Keratinocyte (primary cell): ENCODE measurements at regions not wholly inside any gene's neighbourhood (a gene's known extent, or its start where the extent isn't known, plus 50 kb on each side); places are given as distances from the start of the nearest gene placed in this dataset.
"Not testable (repeated sequence)": the region's sequence is repeated elsewhere in the genome, so short reads cannot be mapped to it uniquely, and the experiment has no call there.

Experiments
- DNase-seq: peaks from one replicate; pipeline ENCODE4 v3.0.0-alpha.2; 2011; ENCODE audit warnings: low read depth, missing footprints, low spot score
- FAIRE-seq: peaks from 2 replicates; lab custom pipeline; 2011; peaks lifted over from hg19 to GRCh38; lab: Jason Lieb, UNC
- H2AFZ ChIP-seq: 2 replicates; pipeline ENCODE4 v1.6.0; 2012; ENCODE audit warnings: low read length, control low read depth, inconsistent platforms; ENCODE audit not compliant: control insufficient read depth
- H3K27ac ChIP-seq: 2 replicates; pipeline ENCODE4 v1.5.1; 2011; ENCODE audit warnings: low read length; ENCODE audit not compliant: control insufficient read depth, insufficient read depth
- H3K27me3 ChIP-seq: 3 replicates; pipeline ENCODE4 v1.6.0; 2011; ENCODE audit warnings: low read length; ENCODE audit not compliant: control insufficient read depth, insufficient read depth; ENCODE audit errors: extremely low read depth
- H3K36me3 ChIP-seq, 2 experiments: 2 replicates in 1 of 2; 3 replicates in 1 of 2; pipeline ENCODE4 v1.5.1; 2011; ENCODE audit warnings: low read length in 2 of 2, mild to moderate bottlenecking in 1 of 2; ENCODE audit not compliant: control insufficient read depth in 2 of 2, insufficient read depth in 2 of 2; ENCODE audit errors: extremely low read depth in 1 of 2
- H3K4me1 ChIP-seq: 3 replicates; pipeline ENCODE4 v1.5.1; 2011; ENCODE audit warnings: low read length; ENCODE audit not compliant: control insufficient read depth, insufficient read depth; ENCODE audit errors: extremely low read depth
- H3K4me2 ChIP-seq: 3 replicates; pipeline ENCODE4 v1.6.0; 2011; ENCODE audit warnings: low read depth, low read length; ENCODE audit not compliant: control insufficient read depth, insufficient read depth; ENCODE audit errors: extremely low read depth
- H3K4me3 ChIP-seq, 3 experiments: fragments of 200-600 bp in 1 of 3; sonication (generic) in 1 of 3; 2 replicates in 2 of 3; 3 replicates in 1 of 3; pipeline ENCODE4 v1.5.1; 2011 to 2016; ENCODE audit warnings: low read length in 3 of 3, mild to moderate bottlenecking in 3 of 3, control low read depth in 2 of 3, inconsistent platforms in 1 of 3, low read depth in 1 of 3, mixed read lengths in 1 of 3, mixed run types in 1 of 3, moderate library complexity in 1 of 3; ENCODE audit not compliant: control insufficient read depth in 2 of 3, insufficient read depth in 2 of 3; ENCODE audit errors: extremely low read depth in 1 of 3
- H3K79me2 ChIP-seq: 2 replicates; pipeline ENCODE4 v1.6.0; 2012; ENCODE audit warnings: low read length; ENCODE audit not compliant: control insufficient read depth, insufficient read depth
- H3K9ac ChIP-seq: 3 replicates; pipeline ENCODE4 v1.6.0; 2011; ENCODE audit warnings: low read length; ENCODE audit not compliant: control insufficient read depth, insufficient read depth; ENCODE audit errors: extremely low read depth
- H3K9me1 ChIP-seq: 3 replicates; pipeline ENCODE4 v1.6.0; 2011; ENCODE audit warnings: low read length; ENCODE audit not compliant: control insufficient read depth, insufficient read depth; ENCODE audit errors: extremely low read depth
- H3K9me3 ChIP-seq: 2 replicates; pipeline ENCODE4 v1.5.1; 2012; ENCODE audit warnings: low read depth, low read length; ENCODE audit not compliant: control insufficient read depth
- H4K20me1 ChIP-seq: 3 replicates; pipeline ENCODE4 v1.6.0; 2011; ENCODE audit warnings: low read length; ENCODE audit not compliant: control insufficient read depth, insufficient read depth; ENCODE audit errors: extremely low read depth
- EZH2 ChIP-seq: IDR thresholded peaks from one replicate; pipeline ENCODE4 v1.6.1; 2012; ENCODE audit warnings: inconsistent platforms, mild to moderate bottlenecking, low read length, moderate library complexity
- dilution Hi-C: fragments of 300-500 bp; cut with MboI; formaldehyde crosslinking; loops from one replicate; pipeline ENCODE4 v1.7.0; 2020; ENCODE audit warnings: low sequenced_read_pairs; ENCODE audit not compliant: extremely low pct_ligation_motif_present
- TF ChIP-seq, protein P1 (sequence below), 3 experiments: IDR thresholded peaks in 1 of 3; conservative IDR thresholded peaks in 1 of 3; optimal IDR thresholded peaks in 1 of 3; 2 replicates in 2 of 3; 3 replicates in 1 of 3; pipeline versions ENCODE3 to v1.5.1; 2011; ENCODE audit warnings: low read length in 3 of 3, mild to moderate bottlenecking in 3 of 3, moderate library complexity in 2 of 3, control low read depth in 1 of 3, inconsistent platforms in 1 of 3; ENCODE audit not compliant: insufficient read depth in 2 of 3; ENCODE audit errors: extremely low read depth in 1 of 3

DNA sequence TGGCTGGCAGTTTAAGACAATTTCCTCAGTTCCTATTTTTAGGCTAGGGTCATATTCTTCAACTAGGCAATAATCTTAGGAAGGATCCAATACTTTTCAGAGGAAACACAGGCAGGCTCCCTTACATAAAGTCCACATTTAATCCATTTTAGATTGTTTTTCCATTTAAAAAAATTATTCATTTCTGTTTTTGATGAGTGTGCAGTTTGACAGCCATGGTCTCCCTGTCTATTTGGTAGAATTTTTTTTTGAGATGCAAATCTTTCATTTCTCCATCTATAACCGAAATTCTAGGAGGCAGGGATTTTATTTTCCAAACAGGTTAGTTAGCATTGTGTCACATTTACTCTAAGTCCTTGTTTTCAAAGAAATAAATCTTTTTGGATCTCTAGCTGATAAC is 326.8 kb downstream of the PPP4R3C start:
- no peaks in the 10 kb centered on the region for H3K79me2 ChIP-seq
- H4K20me1 ChIP-seq = no peaks in the 10 kb centered on the region
- DNase-seq (no peak), FAIRE-seq (no peak)
- no peak overlapping the region for H3K4me3 ChIP-seq
- TF ChIP-seq, protein P1, sequence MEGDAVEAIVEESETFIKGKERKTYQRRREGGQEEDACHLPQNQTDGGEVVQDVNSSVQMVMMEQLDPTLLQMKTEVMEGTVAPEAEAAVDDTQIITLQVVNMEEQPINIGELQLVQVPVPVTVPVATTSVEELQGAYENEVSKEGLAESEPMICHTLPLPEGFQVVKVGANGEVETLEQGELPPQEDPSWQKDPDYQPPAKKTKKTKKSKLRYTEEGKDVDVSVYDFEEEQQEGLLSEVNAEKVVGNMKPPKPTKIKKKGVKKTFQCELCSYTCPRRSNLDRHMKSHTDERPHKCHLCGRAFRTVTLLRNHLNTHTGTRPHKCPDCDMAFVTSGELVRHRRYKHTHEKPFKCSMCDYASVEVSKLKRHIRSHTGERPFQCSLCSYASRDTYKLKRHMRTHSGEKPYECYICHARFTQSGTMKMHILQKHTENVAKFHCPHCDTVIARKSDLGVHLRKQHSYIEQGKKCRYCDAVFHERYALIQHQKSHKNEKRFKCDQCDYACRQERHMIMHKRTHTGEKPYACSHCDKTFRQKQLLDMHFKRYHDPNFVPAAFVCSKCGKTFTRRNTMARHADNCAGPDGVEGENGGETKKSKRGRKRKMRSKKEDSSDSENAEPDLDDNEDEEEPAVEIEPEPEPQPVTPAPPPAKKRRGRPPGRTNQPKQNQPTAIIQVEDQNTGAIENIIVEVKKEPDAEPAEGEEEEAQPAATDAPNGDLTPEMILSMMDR (optimal IDR thresholded peaks at IDR 0.05 in 1 of 3, IDR thresholded peaks at IDR 0.05 in 1 of 3, conservative IDR thresholded peaks at IDR 0.05 in 1 of 3; ENCODE audit: extremely low read depth in 1 of 3, insufficient read depth in 2 of 3, low read length in 3 of 3) = no peak
- TF ChIP-seq EZH2 = no peak
- H3K9ac ChIP-seq = no peak overlapping the region
- no peak overlapping the region for H2AFZ ChIP-seq
- H3K27ac ChIP-seq = no peak overlapping the region
- dilution Hi-C loops = no loop called here
- H3K4me2 ChIP-seq = no peak overlapping the region
- H3K9me1 ChIP-seq = no peaks in the 10 kb centered on the region
- no peaks in the 10 kb centered on the region for H3K4me1 ChIP-seq
- no peaks in the 10 kb centered on the region for H3K9me3 ChIP-seq
- no peaks in the 10 kb centered on the region for H3K36me3 ChIP-seq
- no peaks in the 10 kb centered on the region for H3K27me3 ChIP-seq

- Histone ChIP-seq H3K27me3 (no peaks in the 10 kb centered on the region), H3K9ac (no peak overlapping the region), H3K27ac (no peak overlapping the region), H3K36me3 (no peaks in the 10 kb centered on the region), H3K9me3 (peaks cover 2% of the 10 kb centered on the region), H2AFZ (no peak overlapping the region), H3K4me3 (no peak overlapping the region), H3K79me2 (no peaks in the 10 kb centered on the region), H3K4me1 (no peaks in the 10 kb centered on the region), H3K9me1 (no peaks in the 10 kb centered on the region), H4K20me1 (no peaks in the 10 kb centered on the region), H3K4me2 (no peak overlapping the region)
- no peak for DNase-seq
- no peak for FAIRE-seq
- dilution Hi-C loops = no loop called here
- TF ChIP-seq EZH2 = no peak
- TF ChIP-seq, protein P1 (optimal IDR thresholded peaks at IDR 0.05 in 1 of 3, IDR thresholded peaks at IDR 0.05 in 1 of 3, conservative IDR thresholded peaks at IDR 0.05 in 1 of 3; ENCODE audit: extremely low read depth in 1 of 3, insufficient read depth in 2 of 3, low read length in 3 of 3) = no peak
Observed at GRCh38 chrX:27132862-27133261, 330.3 kb downstream of the PPP4R3C start.

DNA sequence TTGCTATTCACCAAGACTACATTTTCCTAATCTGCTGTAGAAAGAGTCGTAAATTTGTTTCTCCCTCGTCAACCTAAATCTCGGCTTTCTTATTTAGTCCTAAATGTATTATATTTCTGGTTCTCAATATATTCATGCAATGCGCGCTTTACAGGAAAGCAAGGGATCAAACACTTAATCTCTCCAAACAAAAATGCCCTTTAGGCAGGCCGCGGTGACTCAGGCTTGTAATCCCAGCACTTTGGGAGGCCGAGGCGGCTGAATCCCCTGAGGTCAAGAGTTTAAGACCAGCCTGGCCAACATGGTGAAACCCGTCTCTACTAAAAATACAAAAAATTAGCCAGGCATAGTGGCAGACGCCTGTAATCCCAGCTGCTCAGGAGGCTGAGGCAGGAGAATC is 376.0 kb downstream of the PPP4R3C start:
- H3K9ac ChIP-seq, DNase-seq, H2AFZ ChIP-seq, H3K36me3 ChIP-seq, H3K4me3 ChIP-seq, H4K20me1 ChIP-seq, H3K4me1 ChIP-seq, H3K79me2 ChIP-seq, H3K9me3 ChIP-seq, H3K27me3 ChIP-seq, H3K27ac ChIP-seq, FAIRE-seq, H3K9me1 ChIP-seq, dilution Hi-C loops, H3K4me2 ChIP-seq: not testable (repeated sequence)
